ENCODE measurements at regions not wholly inside any gene's neighbourhood (a gene's known extent, or its start where the extent isn't known, plus 50 kb on each side); places are given as distances from the start of the nearest gene placed in this dataset.
"Not testable (repeated sequence)": the region's sequence is repeated elsewhere in the genome, so short reads cannot be mapped to it uniquely, and the experiment has no call there.

GRCh38 chr13:76000131-76000530, 364.0 kb downstream of the LMO7 start:
- DNase-seq, result peak; percentile 32 to 80 (median 50)

DNA sequence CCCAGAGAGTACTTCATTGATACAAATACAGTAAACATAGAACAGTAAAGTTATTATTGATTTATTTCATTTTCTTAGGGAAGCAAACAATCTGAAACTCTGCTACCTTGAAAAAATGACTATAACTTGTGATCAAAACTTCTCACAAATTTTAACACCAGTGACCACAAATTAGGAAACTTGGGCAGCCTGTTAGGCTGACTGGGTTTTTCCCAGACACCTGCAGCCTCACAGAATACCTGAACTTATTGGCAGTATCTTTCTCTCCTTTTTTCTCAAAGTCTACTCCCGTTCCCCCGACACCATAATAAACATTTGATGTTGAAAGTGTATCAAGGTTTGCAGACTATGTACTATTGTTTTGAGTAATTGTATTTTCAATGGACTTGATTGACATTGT, 360.5 kb downstream of the LMO7 start:
- no peak for DNase-seq

DNA sequence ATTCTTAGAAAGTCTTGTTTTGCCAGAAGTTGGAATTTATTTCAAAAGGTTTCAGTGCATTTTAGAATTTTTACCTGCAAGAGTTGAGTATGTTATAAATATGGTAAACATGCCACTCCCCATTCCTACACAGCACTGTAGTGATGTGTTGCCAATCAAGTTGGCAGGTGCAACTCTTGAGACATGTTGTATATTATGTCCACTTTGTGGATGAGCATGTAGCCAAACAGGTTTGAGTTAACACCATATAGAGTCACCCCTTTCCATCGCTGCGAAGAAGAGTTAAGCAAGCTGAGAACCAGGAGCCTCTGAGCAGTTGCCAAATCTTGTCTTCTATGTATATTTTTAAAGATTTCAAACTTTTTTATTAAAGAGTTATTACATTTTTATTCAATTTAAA, 359.8 kb downstream of the LMO7 start:
- DNase-seq, result no peak

DNA sequence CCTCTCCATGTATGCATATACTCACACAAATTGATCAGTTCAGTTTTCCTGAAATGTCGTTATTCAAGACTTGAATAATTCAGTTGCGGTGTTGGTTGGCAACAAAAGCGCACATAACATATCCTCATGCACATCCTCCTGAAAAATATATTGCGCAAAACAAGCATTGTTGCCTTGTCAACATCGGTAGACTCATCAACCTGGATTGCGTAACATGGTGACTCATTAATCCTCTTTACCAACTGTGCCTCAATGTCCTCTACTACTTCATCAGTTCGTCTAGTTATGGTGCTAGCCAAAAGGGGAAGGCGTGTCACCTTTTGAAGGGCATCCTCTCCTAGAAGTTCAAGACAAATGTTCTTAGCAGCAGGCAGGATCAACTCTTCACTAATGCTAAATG, 357.7 kb downstream of the LMO7 start:
- DNase-seq, result no peak

- no peak for DNase-seq
Observed at GRCh38 chr13:75993241-75993640, 357.1 kb downstream of the LMO7 start.

DNA sequence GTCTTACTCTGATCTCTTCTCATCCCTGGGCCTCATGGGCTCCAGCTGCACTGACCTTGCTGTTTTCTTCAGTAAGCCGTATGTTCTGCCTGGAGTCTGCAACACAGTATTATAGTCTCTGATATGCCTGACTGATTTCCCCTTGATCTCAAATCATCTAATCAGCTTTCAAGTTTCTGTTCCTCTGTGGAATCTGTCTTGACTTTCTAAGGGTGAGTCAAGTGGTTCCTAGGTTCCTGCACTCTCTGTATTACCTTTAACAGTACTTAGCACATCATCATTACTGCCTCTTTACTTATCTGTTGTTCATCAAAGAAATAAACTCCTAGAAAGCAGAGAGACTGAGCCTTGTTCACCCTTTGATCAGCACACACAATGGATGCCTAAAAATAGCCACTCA, 350.7 kb downstream of the LMO7 start:
- DNase-seq, result no peak

GRCh38 chr13:75985132-75985531, 349.0 kb downstream of the LMO7 start:
- peak in 2 of 4 experiments; percentile 3 to 5 for DNase-seq

- DNase-seq, result no peak
Observed at GRCh38 chr13:75978818-75979217, 342.7 kb downstream of the LMO7 start.

- peak in 3 of 4 experiments; percentile 22 to 68 (median 36) for DNase-seq
Observed at GRCh38 chr13:75968103-75968838, 332.1 kb downstream of the LMO7 start.

DNA sequence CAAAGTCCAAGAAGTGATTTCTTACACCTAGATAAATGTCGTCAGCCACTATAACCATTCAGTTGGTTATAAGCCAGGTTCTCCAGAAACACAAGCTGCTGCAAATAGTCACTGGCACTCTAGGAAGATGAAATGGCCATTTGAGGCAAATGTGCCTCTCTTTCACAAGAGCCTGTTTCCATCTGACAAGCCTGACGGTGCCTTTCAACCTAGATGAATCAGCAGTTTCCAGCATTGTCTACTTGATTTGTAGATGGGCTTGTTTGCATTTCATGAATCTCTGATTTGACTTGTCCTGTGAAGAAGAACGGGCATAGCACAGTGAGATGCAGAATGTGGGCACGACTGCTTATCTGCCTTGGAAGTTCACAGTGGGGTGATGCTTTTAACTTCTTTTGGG, 327.2 kb downstream of the LMO7 start:
- DNase-seq, result no peak

DNA sequence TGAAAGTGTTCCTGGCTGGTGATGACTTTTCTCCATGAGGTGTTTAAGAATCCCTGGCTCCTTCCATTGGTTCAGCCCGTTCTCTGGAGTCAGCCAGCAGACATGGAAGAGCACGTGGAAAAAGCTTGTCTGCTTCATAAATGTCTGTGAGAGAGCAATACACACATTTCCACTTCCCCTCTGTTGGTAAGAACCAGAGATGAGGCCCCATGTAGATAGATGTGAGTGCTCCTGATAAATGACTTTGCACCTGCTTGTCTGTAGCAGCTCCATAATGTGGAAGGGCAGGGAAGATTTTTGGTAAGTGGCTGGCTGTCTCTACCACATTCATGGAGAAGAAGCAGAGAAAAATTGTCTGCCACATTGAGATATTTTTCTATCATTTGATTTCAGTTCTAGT, 325.8 kb downstream of the LMO7 start:
- no peak for DNase-seq

DNA sequence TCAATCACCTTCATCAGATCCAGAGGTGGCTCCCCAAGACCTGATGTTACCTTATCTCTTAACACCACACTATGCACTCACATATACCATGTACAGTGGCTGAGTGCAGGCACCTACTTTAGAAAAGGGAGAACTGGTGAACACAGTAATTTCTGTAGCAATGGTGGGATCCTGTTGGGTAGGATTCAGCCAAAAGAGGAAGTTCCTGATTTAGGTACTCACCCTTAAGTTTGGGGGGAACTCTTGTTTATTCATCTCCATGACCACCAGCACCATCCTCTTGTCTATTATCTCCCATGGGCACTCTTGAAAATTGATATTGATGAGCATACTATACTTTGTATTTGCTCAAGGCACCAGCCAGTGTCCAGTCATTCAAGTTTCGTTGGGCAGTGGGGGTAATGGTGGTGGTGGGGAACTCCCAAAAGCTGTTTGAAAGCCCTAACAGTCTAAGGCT, 324.4 kb downstream of the LMO7 start:
- no peak for DNase-seq

- DNase-seq, result no peak
Observed at GRCh38 chr13:75959861-75960481, 323.8 kb downstream of the LMO7 start.

- DNase-seq, result not testable (repeated sequence)
Observed at GRCh38 chr13:75953589-75953988, 317.5 kb downstream of the LMO7 start.

- no peak for DNase-seq
Observed at GRCh38 chr13:75947448-75947847, 311.3 kb downstream of the LMO7 start.

- no peak for DNase-seq
Observed at GRCh38 chr13:75946536-75947284, 310.6 kb downstream of the LMO7 start.

DNA sequence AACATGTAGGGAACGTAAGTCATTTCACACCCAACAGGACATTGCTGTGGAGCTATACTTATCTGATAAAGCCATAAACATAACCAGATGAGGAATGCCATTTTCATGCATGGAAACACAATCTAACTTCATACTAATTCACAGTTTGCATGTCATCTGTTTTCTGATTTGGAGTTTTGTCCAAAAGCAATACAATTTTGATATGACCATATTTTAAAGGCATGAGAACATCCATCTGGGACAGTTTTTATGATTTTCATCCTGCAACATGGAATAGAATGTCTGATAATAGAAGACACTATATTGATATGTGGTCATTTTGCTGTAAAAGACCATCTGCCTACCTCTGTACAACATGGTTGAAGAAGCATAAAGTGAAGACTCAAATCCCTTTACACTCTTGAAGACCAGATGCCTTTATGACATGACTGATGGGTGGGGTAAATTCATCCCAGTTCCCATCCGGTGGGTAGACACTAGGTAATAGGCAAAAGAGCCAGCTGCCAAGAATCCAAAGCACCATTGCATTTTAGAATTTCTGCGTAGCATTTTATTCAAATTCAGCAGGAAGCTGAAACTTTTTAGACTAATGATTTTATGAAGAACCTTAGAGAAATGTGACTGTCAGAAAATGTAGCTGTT, 309.8 kb downstream of the LMO7 start:
- DNase-seq, result no peak

DNA sequence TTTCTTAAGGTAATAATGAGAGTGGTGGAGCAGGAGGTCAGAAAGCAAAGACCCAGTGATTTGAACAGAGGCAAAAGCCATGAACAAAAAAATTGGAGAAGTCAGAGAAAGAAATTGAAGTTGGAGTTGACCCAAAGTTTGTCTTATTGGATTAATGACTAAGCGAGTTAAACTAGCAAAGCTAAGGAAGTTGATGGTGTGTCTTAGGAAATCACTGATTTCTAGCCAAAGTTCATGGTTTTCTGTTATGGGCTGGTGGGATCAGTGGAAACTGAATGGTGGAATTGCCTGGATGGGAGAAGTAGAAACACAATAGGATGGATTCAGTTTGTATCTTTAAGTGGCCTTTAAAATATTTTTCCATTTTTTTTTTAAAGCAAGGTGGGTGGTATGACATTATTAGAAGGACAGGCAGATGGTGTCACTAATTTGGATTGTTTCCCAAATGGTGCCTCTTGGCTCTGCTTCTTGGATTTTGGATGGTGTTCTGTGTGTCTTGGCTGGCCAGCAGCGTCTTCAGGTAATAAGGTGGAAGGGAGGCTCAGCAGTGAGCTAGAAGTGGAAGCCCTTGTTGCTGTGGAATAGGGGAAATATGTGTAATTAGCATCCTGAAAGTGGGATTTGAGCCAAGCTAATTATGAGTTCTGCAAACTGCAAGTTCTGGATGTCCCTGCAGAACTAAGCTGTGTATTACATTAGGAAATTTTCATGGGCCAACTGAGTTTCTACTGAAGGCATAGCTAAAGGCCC, 302.9 kb downstream of the LMO7 start:
- peak in 2 of 4 experiments; percentile 21 to 46 for DNase-seq

DNA sequence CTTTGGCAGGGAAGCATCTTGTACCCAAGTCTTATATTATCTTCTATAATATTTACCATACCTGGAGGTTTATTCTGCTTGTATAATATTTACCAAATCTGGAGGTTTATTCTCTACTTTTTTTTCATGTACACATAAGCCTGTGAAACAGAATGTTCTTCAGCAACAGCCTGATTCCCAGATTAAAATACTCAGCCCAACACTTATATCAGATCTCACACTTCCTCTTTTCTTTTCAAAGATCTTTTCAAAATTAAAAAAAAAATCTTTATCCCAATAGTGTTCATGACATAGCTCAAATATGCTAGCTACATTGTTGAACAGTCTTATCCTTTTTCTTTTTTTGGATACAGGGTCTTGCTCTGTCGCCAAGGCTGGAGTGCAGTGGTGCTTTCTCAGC, 300.7 kb downstream of the LMO7 start:
- no peak for DNase-seq

- DNase-seq, result no peak
Observed at GRCh38 chr13:75935805-75936204, 299.7 kb downstream of the LMO7 start.

DNA sequence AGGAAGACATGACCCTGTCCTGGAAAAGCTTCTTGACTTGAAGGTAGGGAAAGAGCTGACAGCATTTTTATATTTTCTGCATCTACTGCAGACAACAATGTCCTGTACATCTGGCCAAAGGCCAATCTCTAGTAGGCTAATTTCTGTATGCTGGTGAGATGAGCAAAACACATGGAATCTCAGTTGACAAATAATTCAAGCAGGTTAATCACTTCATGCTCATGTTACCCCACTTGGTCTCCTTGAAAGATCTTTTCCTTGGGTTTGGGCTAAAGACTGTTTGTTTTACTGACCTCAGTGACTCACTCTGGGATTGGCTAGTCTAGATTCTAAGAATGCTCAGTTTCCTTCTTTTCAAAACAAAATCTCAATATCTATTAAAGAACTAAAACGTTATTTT, 298.8 kb downstream of the LMO7 start:
- DNase-seq, result no peak

GRCh38 chr13:75932636-75933035, 296.5 kb downstream of the LMO7 start:
- DNase-seq, result no peak

Data from suppressor macrophage (primary cell).